HG03460 (cell line): ENCODE measurements at regions not wholly inside any gene's neighbourhood (a gene's known extent, or its start where the extent isn't known, plus 50 kb on each side); places are given as distances from the start of the nearest gene placed in this dataset.

Experiments used
- ATAC-seq: cut with Tn5 transposase; IDR thresholded peaks from one replicate; pipeline ENCODE4 v1.9.1; 2021; ENCODE audit not compliant: unreplicated experiment

DNA sequence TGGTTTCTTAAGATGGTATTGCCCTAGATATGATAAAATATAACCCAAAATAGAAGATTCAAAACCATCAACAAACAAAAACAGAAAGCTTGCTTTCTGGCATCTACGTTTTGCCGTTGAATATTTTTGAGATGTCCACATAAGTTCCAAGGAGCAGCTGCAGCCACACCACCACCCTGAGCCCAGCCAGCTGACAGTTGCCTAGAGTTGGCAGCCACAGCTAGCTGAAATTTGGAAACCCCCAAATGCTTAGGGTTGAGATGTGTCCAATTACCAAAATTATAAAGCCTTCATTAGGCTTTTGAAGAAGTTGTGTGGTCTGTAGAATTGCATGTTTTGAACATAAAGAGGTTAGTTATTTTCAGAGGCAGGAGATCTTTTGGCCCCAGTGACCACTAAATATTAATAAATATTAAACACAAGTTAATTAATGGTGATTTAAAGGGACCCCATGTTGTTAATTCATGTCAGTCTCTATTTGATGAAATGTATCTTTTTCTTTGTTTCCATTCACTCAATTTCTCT is 118.1 kb upstream of the DTNA start:
- no peak for ATAC-seq

DNA sequence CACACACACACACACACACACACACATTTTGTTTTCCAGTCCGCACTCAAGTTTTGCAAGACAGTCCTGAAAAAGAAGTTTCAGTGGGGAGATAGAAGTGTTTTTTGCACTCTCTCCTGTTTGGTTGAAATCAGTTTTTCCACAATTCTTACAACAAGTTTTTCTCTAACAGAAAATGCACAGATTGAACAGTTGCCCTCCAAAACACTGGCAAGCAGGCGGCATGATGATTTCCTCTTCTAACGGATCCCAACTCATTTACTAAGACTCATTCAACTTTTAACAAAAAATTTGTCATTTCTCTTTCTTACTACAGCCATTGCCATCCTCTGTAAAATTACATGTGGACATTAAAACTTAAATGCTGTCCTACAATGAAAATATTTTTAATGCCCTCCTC is 117.6 kb upstream of the DTNA start:
- ATAC-seq, result no peak

DNA sequence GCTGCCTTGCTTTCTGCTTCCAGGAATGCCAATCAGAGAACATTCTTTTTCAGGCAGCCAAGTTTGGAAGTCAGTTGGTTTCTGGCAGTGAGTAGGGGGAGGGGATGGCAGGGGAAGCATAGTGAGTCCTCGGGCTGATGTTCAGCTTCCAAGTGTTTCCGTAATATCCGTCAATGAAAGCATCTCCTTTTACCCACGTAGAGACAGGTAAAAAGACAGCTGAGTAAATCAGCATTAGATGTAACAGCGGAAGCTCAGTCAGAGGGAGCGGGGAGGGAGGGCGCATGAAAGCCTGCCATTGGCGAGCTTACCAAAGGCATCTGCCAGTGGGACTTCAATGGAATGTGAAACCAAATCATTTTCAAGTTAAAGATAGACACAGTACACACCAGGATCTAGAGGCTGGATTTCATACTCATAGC is 117.1 kb upstream of the DTNA start:
- ATAC-seq, result no peak

DNA sequence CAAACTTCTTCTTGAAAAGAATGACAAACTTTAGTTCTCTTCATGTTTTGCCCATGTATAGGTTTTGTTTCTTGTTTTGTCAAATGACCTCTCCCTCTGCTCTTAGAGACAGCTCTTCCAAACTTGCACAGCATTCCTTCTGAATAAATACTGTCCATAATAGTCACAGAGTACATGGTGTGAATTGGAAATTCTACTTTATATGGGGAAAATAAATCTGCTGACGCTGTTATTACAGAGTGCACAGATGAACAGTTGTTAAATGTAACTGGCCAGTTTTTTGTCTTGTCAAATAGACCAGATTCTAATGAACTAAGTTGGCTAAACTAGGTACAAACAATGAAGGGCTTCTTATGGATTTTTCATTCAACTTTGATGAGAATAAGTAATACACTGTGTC is 115.8 kb upstream of the DTNA start:
- ATAC-seq, result no peak

DNA sequence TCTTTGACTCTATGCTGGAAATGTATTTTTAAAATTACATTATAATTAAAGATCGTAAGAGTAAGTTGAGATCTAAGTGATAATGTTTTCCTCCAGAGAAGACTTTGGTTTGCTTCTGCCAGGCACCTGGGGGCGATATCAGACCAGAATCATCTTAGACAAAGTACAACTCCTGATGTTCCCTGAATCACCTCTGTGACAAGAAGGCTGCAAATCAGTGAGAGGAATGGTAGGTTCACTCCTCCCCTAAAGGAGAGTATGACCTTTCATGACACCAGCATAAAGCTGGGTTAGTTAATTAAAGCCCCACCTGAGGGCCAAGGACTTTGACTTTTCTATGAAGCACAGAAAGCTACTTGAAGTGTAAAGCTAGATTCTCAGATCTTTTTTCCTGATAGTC is 114.4 kb upstream of the DTNA start:
- ATAC-seq, result no peak

DNA sequence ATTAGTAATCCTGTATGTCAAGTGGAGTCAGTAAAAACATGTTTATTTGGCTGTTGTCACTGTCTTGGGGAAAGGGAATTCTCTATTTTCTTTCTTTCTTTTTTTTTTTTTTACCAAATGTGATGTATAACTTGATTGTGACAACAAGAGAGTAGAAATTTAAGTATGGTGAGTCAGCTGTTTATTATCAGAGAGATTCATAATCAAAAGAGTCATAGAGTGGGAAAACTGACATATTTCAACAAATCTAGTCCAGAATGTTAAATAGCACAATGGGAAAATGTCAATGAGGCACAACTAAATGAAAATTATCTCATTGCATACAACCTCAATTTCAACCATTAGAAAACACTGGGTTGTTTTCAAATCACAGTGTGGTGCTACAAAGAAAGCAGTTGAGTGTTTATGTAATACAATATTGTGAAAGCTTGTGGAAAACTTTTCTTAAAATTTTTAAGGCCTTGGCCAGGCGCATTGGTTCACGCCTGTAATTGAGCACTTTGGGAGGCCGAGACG is 111.9 kb upstream of the DTNA start:
- ATAC-seq, result no peak

DNA sequence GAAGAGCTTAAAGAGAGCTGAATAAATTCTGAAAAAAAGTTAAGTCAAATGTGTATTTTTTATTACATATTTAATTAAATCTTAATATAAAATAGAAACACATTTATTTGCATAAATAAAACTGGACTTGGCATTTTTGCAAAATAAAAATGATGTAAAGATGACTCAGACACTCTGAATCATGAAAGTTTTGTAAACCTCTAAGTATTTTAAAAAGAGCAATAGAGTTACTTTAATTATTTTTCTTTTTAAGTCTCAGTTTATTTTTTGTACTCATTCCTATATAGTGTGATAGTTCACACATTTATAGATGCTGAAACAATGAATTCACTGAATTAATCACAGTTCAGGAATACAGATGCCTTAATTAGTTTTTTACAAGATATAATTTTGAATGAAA is 109.9 kb upstream of the DTNA start:
- ATAC-seq, result no peak

DNA sequence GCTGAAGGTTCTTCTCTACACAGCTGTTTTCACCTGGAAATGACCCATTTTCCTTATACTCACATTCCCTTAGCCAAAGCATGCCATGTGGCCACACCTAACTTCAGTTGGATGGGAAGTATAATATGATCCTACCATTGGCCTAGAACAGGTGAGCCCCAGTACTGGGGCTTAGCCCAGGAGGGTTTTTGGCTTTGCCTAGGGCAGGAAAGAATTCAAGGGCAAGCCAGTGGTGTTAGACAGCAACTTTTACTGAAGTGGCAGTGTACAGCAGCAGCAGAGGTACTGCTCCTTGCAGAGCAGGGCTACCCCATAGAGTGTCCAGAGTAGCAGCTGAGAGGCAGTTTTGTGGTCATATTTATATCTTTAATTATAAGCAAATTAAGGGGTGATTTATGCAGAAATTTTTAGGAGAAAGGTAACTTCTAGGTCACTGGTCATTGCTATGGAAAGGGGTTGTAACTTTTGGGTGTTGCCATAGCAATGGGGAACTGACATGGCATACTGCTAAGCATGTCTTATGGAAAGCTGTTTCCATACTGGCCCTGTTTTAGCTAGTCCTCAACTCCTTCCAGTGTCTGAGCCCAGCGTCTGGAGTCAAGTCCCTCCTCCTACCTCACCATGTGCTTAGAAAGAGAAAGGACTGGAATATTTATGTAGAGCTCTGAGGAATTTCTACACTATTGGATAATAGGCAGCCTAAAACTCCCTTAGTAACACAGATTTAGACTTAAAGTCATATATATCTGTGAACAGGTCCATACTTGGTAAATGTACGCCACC is 109.0 kb upstream of the DTNA start:
- ATAC-seq, result no peak

DNA sequence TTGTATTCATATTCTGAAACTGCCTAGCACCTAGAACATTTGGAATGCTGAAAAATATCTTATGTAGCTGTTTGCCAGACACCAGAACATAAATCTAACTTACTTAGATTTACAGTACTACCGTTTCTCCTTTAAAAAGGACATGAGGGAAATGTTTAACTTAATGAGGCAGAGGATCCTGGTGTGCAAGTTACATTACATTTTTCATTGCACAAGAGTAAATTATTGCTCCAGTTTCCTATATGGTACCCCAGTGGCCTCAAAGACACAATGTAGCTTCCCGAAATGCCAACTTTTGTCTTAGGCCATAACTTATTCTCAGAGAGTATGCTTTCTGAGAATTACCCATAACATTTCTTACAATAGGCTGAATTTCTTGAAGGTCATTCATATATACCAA is 105.5 kb upstream of the DTNA start:
- no peak for ATAC-seq

DNA sequence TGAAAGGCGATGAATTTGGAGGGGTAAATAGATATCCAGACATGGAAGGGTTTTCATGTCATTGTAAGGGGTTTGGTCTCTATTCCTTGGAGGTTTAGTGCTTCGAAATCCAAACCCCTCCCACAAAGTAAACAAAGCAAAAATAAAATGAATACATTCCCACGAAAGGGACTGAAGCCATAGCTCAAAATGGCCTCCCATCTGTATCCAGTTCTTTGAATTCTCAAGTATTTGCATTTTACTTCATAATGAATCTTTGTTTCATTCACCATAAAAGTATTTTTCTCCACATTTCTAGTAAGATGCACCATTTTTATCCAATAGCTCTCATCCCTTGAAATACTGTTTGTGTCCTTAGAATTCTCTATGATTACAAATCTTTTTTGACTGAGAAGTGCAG is 103.2 kb upstream of the DTNA start:
- ATAC-seq, result no peak

DNA sequence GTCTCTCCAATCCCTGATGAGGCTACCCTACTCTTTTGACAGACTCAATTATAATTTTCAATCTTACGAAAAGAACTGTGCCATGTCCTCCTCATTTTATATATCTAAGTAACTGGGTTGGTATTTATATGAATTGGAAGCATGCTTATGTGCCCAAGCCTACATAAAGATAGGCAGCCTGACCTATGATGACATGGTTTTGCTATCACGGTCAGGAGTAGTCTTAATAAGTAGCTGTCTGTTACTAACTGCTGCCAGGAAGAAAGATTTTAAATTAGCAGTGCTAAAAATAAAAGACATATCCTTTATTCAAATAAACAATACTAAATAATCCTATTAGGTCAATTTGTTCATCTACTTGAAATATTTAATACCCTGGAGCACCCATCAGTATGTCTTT is 102.0 kb upstream of the DTNA start:
- no peak for ATAC-seq

DNA sequence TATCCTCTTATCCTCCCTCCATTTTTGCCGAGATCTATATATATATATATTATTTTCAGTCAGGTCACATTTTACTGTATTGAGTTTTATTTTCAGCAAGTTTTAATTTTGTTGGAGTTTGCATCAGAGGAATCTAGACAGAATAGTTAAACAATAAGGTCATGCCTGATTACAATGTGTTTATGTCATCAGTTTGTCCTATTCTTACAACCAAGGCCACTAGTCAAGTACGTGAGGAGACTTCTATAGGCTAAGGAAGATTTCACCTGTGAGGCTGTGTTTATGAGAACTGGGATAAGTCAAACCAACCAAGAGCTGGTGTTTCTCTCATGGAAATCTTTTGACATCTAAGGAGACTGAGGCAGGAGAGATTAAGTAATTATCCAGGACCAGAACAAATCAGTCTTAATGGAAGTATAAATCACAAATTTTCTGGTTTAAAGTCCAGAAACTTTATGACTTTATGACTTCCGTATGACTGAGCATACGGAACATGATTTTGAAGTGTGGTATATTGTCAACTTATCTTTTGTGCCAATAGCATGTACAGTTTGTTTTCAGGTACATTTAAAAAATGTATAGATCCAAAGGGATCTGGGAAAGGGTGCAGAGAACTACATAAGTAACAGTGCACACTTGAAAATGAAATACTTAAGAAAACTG is 100.0 kb upstream of the DTNA start:
- no peak for ATAC-seq

DNA sequence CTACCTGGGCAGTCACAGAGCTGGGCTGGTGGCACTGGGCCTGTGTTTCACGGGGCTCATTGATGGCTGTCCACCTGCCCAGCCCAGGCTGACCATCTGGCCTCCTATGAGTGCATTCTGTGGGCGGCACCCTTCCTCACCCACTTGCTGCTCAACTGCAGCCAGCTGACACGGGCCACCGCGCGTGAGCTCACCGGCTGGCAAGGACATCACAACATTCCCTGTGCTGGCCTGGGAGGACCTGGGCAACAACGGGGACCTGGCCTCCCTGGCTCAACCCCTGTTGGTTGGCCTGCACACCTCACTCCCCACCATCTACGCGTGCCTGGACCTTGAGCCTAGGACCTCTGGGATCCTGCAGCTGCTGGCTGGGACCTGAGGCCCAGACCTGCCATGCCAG is 98.2 kb upstream of the DTNA start:
- no peak for ATAC-seq

DNA sequence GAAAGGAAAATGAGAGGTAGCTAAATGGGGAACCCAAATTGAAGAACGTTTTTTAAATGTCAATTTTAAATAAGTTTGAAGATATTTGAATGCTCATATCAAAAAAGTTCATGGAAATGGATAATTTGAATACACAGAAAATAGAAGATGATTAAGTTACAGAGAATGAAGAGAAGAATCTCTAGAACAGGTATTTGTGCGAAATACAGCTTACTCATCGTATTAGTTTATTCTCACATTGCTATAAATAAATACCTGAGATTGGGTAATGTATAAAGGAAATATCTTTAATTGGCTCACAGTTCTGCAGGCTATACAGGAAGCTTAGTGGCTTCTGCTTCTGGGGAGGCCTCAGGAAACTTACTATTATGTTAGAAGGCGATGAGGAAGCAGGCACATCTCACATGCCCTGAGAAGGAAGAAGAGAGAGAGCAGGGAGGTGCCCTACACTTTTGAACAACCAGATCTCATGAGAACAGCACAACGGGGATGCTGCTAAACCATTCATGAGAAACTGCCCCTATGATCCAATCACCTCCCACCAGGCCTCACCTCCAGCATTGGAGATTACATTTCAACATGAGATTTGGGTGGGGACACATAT is 89.7 kb upstream of the DTNA start:
- ATAC-seq, result no peak

DNA sequence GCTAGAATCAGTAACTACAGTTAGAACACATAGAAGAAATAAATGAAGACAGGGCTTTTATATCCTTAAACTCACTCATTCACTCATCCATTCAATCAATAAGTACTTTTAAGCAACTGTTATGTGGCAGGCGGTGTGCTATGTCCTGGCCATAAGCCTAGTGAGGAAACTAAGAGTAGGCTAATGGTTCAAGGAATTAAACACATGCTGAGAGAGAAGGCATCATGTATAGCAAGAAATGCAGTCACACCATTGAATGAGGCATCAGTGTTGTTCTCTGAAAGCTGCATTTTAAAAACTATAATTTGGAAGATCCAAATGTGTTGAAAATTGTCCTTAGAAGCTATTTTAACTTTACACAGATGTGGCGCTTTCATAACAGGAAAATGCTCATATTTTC is 86.5 kb upstream of the DTNA start:
- no peak for ATAC-seq

DNA sequence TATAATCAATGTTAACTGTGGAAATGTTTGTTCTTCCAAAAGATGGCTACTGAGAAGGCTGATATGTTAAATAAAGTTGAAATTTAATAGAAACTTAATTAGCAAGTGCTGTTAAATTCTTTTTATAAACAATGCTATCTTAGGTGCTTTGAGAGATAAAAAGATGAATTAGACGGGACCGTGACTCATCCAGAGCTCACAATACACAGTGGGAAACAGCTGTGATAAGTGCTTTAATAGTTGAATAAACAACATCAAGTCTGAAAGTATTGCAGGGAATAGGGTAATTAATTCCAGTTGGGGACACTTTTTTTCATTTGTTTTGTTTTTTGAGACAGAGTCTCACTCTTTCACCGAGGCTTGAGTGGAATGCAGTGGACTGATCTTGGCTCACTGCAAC is 85.5 kb upstream of the DTNA start:
- ATAC-seq, result no peak

DNA sequence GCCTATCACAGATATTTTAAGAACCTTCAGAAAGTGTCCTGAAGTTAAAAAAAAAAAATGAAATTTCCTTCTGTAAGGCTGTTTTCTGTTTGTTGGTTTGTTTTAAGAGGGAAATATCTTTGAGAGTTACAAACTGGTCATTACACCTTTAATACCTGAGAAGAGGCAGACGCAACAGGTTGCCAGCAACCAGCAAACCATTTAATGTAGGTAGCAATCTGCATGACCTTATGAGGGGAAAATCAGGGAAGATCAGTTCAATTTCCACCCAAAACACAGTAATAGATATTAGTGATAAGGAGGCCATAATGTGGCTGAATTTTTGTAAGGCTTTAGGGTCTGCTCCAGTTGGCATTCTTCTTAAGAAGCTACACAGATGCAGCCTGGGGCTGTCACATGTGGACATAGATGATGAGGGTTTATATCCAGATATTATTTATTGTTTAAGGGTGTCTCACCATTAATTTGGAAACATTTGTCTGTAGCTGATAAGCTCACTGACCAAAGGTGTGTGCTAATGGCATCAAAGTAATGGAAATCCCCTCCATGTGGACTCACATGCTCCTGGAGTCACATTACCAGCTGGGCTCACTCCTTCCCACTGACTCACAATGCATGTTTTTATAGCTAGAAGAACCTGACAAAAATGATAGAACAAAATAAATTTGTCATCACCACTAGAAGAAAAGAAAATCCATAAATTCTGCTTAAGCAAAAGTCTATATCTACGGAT is 83.5 kb upstream of the DTNA start:
- no peak for ATAC-seq

DNA sequence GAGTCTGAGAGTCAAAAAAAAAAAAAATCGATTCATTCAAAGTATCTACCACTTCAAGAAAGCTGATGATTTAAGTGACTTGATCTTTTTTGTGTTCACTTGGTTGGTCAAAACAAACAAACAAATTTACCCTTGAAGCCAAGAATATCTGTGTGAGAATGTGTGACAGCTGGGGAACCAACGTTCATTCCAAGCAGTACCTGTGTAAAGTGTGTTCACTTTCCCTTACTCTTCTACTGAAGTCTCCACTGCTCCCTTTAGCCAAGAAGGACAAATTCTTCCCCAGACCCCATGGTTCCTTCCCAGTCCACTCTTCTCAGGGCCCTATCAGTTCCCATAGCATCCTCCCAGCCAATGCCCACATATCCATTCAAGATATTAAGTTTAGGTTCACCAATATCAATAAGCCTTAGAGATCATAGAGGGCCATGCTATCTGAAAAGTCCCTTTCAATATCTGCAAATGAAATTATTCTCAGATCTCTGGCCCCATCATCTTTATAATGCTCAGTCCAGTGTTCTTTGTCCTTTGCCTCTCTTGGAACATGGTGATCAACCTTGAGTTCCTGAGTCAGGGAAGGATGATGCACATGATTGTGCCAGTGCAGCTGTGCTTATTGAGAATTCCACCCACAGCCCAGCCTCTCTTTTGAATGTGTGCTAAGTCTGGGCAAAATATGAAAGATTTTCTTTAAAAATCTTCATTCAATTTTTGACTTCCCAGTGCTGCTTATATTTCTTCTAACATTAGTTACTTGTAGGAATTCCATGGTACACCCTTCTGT is 82.8 kb upstream of the DTNA start:
- ATAC-seq, result no peak

DNA sequence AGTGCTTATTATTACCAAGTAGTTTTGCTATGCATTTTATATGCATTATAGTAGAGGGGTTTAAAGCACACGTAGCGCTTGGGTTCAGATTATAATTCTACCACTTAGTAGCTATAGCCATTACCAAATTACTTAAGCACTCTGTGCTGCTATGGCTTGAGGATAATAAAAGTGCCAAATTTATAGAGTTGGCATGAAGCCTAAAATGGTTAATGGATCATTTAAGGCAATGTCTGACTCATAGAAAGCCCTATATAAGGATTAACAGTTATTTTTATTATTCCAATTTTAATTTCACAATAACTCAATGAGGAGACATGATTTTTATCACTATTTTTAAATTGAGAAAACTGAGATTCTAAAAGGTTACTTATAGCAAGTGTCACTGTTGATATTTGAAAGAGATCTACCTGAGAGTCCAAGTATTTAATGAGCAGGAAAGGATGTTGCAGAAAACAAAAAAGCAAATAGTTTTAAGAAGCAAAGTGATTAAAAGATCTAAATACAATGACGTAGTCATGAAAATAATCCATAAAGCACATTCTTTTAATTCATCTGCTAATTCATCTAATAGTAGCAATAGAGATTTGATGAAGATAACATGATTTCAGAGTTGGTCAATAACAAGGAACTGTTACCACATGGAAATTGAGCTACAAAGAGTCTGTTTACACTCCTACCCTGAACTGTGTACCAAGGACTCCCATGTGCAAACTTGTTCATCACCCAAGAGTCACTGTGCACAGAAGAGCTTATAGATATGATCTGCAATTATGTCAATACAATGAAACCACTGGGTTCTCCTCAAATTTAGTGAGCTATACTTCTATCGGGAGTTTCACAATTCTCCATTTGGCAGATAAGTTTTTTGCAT is 78.8 kb upstream of the DTNA start:
- no peak for ATAC-seq

DNA sequence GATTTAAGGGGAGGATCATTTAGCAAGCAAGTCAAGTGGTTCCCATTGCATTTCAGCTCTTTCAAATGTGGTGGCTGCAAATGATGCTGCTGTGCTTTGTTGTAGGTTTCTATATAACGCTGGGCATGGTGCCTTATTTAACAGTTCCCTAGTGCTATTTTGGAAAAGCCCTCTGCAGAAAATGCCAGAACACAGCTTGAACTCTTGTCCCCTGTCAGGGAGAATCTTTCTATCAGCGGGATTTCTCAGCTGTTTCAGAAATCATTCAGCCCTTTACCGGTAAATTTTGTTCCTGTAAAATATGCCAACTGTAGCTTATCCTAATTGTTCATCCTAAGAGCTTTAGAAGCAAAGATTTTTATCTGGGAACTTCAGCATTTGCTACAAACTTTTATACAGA is 77.8 kb upstream of the DTNA start:
- no peak for ATAC-seq
